H9 (cell line): ENCODE measurements at regions not wholly inside any gene's neighbourhood (a gene's known extent, or its start where the extent isn't known, plus 50 kb on each side); places are given as distances from the start of the nearest gene placed in this dataset.

Source experiments
- DNase-seq: peaks from one replicate; pipeline ENCODE4 v3.0.0-alpha.2; 2017
- H2AFZ ChIP-seq: one replicate; pipeline ENCODE4 v1.6.1; 2013; ENCODE audit warnings: mild to moderate bottlenecking, low read length, control low read depth, moderate library complexity
- H2AK5ac ChIP-seq: 2 replicates; pipeline ENCODE4 v1.6.1; 2013; ENCODE audit warnings: low read length, control low read depth, mixed read lengths; ENCODE audit not compliant: insufficient read length
- H2BK120ac ChIP-seq: one replicate; pipeline ENCODE4 v1.6.1; 2013; ENCODE audit warnings: low read depth, mild to moderate bottlenecking, low read length, control low read depth, inconsistent platforms; ENCODE audit not compliant: poor library complexity, severe bottlenecking
- H2BK12ac ChIP-seq: 2 replicates; pipeline ENCODE4 v1.6.1; 2013; ENCODE audit warnings: low read length, control low read depth, mixed read lengths, low read depth; ENCODE audit not compliant: insufficient read length
- H2BK15ac ChIP-seq: 2 replicates; pipeline ENCODE4 v1.6.1; 2013; ENCODE audit warnings: low read depth, low read length, control low read depth
- H2BK20ac ChIP-seq: one replicate; pipeline ENCODE4 v1.6.1; 2013; ENCODE audit warnings: low read depth, mild to moderate bottlenecking, low read length, control low read depth, inconsistent platforms; ENCODE audit not compliant: poor library complexity, severe bottlenecking
- H2BK5ac ChIP-seq: 2 replicates; pipeline ENCODE4 v1.6.1; 2013; ENCODE audit warnings: low read length, control low read depth, mixed read lengths; ENCODE audit not compliant: insufficient read length
- H3K14ac ChIP-seq: 2 replicates; pipeline ENCODE4 v1.6.1; 2013; ENCODE audit warnings: low read length, control low read depth; ENCODE audit not compliant: insufficient read depth
- H3K18ac ChIP-seq: 2 replicates; pipeline ENCODE4 v1.6.1; 2013; ENCODE audit warnings: low read depth, mild to moderate bottlenecking, mixed read lengths, low read length, control low read depth; ENCODE audit not compliant: insufficient read length
- H3K23ac ChIP-seq: 2 replicates; pipeline ENCODE4 v1.6.1; 2013; ENCODE audit warnings: low read length, control low read depth, mixed read lengths, low read depth; ENCODE audit not compliant: insufficient read length
- H3K23me2 ChIP-seq: 2 replicates; pipeline ENCODE4 v1.6.1; 2013; ENCODE audit warnings: low read depth, mild to moderate bottlenecking, mixed read lengths, low read length, control low read depth; ENCODE audit not compliant: insufficient read length, poor library complexity, severe bottlenecking
- H3K27ac ChIP-seq: 2 replicates; pipeline ENCODE4 v1.5.1; 2013; ENCODE audit warnings: low read length, control low read depth, mixed read lengths, low read depth; ENCODE audit not compliant: insufficient read length
- H3K27me3 ChIP-seq: 2 replicates; pipeline ENCODE4 v1.6.1; 2013; ENCODE audit warnings: low read length, control low read depth, inconsistent platforms; ENCODE audit not compliant: insufficient read depth
- H3K4ac ChIP-seq: 2 replicates; pipeline ENCODE4 v1.6.1; 2013; ENCODE audit warnings: low read depth, mild to moderate bottlenecking, control low read depth, inconsistent platforms, low read length, moderate library complexity
- H3K4me1 ChIP-seq: 2 replicates; pipeline ENCODE4 v1.6.1; 2013; ENCODE audit warnings: low read length, control low read depth, inconsistent platforms; ENCODE audit not compliant: insufficient read depth
- H3K4me2 ChIP-seq: 2 replicates; pipeline ENCODE4 v1.6.1; 2013; ENCODE audit warnings: low read length, control low read depth, mixed read lengths; ENCODE audit not compliant: insufficient read length, insufficient read depth
- H3K56ac ChIP-seq: 2 replicates; pipeline ENCODE4 v1.6.1; 2013; ENCODE audit warnings: low read depth, mild to moderate bottlenecking, mixed read lengths, low read length, control low read depth; ENCODE audit not compliant: insufficient read length
- H3K79me1 ChIP-seq: 2 replicates; pipeline ENCODE4 v1.6.1; 2013; ENCODE audit warnings: low read depth, mild to moderate bottlenecking, moderate library complexity, low read length, control low read depth, inconsistent platforms; ENCODE audit not compliant: insufficient read depth, poor library complexity, severe bottlenecking
- H3K79me2 ChIP-seq: 2 replicates; pipeline ENCODE4 v1.6.1; 2013; ENCODE audit warnings: low read length, control low read depth, inconsistent platforms; ENCODE audit not compliant: insufficient read depth
- H3K9ac ChIP-seq: 2 replicates; pipeline ENCODE4 v1.6.1; 2013; ENCODE audit warnings: low read length, control low read depth, mixed read lengths; ENCODE audit not compliant: insufficient read length; ENCODE audit errors: extremely low read depth
- H3K9me3 ChIP-seq: one replicate; pipeline ENCODE4 v1.6.1; 2013; ENCODE audit warnings: low read depth, low read length, inconsistent platforms; ENCODE audit not compliant: control insufficient read depth
- H3T11ph ChIP-seq: one replicate; pipeline ENCODE4 v1.6.1; 2013; ENCODE audit warnings: mild to moderate bottlenecking, low read length, control low read depth, inconsistent platforms
- H4K20me1 ChIP-seq: one replicate; pipeline ENCODE4 v1.6.1; 2013; ENCODE audit not compliant: control insufficient read depth, insufficient read length, insufficient read depth
- H4K5ac ChIP-seq: 2 replicates; pipeline ENCODE4 v1.6.1; 2013; ENCODE audit warnings: low read depth, mild to moderate bottlenecking, mixed read lengths, low read length, control low read depth; ENCODE audit not compliant: insufficient read length
- H4K8ac ChIP-seq: replicated peaks from 2 replicates; pipeline ENCODE4 v1.6.1; 2013; ENCODE audit warnings: low read length, control low read depth, mixed read lengths, low read depth; ENCODE audit not compliant: insufficient read length
- H4K91ac ChIP-seq: 2 replicates; pipeline ENCODE4 v1.6.1; 2013; ENCODE audit warnings: low read depth, mild to moderate bottlenecking, moderate library complexity, mixed read lengths, low read length, control low read depth; ENCODE audit not compliant: insufficient read length
- H3K27ac Mint-ChIP-seq, 3 experiments: 2 replicates in 2 of 3; 3 replicates in 1 of 3; pipeline ENCODE4 v1.8.0; 2020 to 2021; ENCODE audit warnings: mixed read lengths in 3 of 3, mild to moderate bottlenecking in 1 of 3, moderate library complexity in 1 of 3
- H3K27me3 Mint-ChIP-seq: 2 replicates; pipeline ENCODE4 v1.8.0; 2021; ENCODE audit warnings: low read depth, mild to moderate bottlenecking, moderate library complexity, mixed read lengths
- H3K36me3 Mint-ChIP-seq, 3 experiments: 2 replicates in 2 of 3; 3 replicates in 1 of 3; pipeline ENCODE4 v1.8.0; 2020 to 2021; ENCODE audit warnings: low read depth in 3 of 3, mixed read lengths in 3 of 3; ENCODE audit not compliant: insufficient read depth in 1 of 3
- H3K4me1 Mint-ChIP-seq, 2 experiments: 2 replicates each; pipeline ENCODE4 v1.8.0; 2020; ENCODE audit warnings: mixed read lengths in 2 of 2
- H3K4me3 Mint-ChIP-seq, 2 experiments: 2 replicates in 1 of 2; 3 replicates in 1 of 2; pipeline ENCODE4 v1.8.0; 2020 to 2021; ENCODE audit warnings: mild to moderate bottlenecking in 2 of 2, mixed read lengths in 2 of 2, moderate library complexity in 1 of 2
- H3K9me3 Mint-ChIP-seq, 2 experiments: 2 replicates in 1 of 2; 3 replicates in 1 of 2; pipeline ENCODE4 v1.8.0; 2020; ENCODE audit warnings: mild to moderate bottlenecking in 2 of 2, mixed read lengths in 2 of 2, moderate library complexity in 1 of 2
- WGBS: extraction: QIAGEN DNeasy Blood & Tissue Kit; methylation state at CpG from one replicate; pipeline ENCODE4 v1.1.7; 2013; ENCODE audit warnings: missing lambda C conversion rate, low lambda C conversion rate, mixed read lengths; ENCODE audit not compliant: insufficient read length; ENCODE audit errors: extremely low coverage; 5-methylcytosine and 5-hydroxymethylcytosine counted together
- TF ChIP-seq, protein P1 (sequence below): fragments of 200-600 bp; sonication (generic); conservative IDR thresholded peaks from 3 replicates; pipeline ENCODE4 v1.8.0; 2021; ENCODE audit warnings: antibody characterized with exemption, mild to moderate bottlenecking

DNA sequence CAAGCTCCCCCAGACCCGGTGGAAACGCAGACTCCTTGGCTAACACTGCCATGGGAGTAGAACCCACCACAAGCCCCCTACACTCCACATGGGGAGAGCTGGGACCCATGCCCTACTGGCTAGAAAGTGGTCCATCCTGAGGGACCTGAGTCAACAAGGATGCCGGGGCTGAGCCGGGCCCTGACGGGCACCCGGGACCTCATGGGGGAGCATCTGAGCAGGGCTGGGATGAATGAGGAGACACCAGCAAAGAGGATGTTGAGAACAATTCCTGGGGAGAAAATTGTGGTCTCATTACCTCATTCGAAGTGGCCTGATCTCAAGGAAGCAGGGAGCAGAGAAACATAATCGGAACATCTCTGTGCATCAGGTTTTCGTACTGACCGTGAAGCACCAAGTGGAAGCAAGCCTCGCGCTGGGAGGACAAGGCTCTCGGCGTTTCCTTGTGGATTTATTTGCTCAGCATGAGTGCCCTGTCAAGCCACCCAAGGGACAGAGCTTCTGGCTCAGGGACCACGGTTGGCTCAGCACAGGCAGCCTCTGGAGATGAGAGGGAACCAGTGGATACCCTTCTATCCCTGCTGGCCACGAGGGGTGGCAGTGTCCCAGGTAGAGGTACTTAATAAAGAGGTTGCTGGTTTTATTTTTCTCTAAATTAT, 132.2 kb upstream of the FAM20C start:
- Histone ChIP-seq H4K8ac (no peak overlapping the region), H4K91ac (no peak overlapping the region), H3K9me3 (no peaks in the 10 kb centered on the region), H3K23me2 (no peaks in the 10 kb centered on the region), H3K4me2 (no peak overlapping the region), H3K18ac (no peak overlapping the region), H3K23ac (no peak overlapping the region), H3K27me3 (no peaks in the 10 kb centered on the region), H3K79me2 (no peaks in the 10 kb centered on the region), H3K79me1 (no peaks in the 10 kb centered on the region), H3K4ac (no peak overlapping the region), H2BK20ac (no peak overlapping the region), H4K5ac (no peak overlapping the region), H2AK5ac (no peak overlapping the region), H3K4me1 (no peaks in the 10 kb centered on the region; the same call in 1 of the 2 replicates), H2BK12ac (no peak overlapping the region), H2AFZ (no peak overlapping the region), H3K56ac (no peak overlapping the region), H3K14ac (no peak overlapping the region; the same call in 1 of the 2 replicates), H2BK120ac (no peak overlapping the region), H3T11ph (no peak overlapping the region), H4K20me1 (no peaks in the 10 kb centered on the region), H3K27ac (no peak overlapping the region), H2BK15ac (no peak overlapping the region), H3K9ac (no peak overlapping the region), H2BK5ac (no peak overlapping the region)
- no CpG with 5 or more reads among the region's 16 CpGs for WGBS
- H3K27ac Mint-ChIP-seq, result no peak overlapping the region
- peaks cover 50 to 56% of the 10 kb centered on the region in 2 experiments for H3K4me1 Mint-ChIP-seq
- H3K27me3 Mint-ChIP-seq, result peaks cover 15% of the 10 kb centered on the region
- no peaks in the 10 kb centered on the region for H3K36me3 Mint-ChIP-seq
- H3K4me3 Mint-ChIP-seq, result no peak overlapping the region
- no peaks in the 10 kb centered on the region for H3K9me3 Mint-ChIP-seq
- TF ChIP-seq, protein P1, sequence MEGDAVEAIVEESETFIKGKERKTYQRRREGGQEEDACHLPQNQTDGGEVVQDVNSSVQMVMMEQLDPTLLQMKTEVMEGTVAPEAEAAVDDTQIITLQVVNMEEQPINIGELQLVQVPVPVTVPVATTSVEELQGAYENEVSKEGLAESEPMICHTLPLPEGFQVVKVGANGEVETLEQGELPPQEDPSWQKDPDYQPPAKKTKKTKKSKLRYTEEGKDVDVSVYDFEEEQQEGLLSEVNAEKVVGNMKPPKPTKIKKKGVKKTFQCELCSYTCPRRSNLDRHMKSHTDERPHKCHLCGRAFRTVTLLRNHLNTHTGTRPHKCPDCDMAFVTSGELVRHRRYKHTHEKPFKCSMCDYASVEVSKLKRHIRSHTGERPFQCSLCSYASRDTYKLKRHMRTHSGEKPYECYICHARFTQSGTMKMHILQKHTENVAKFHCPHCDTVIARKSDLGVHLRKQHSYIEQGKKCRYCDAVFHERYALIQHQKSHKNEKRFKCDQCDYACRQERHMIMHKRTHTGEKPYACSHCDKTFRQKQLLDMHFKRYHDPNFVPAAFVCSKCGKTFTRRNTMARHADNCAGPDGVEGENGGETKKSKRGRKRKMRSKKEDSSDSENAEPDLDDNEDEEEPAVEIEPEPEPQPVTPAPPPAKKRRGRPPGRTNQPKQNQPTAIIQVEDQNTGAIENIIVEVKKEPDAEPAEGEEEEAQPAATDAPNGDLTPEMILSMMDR, result no peak
- DNase-seq, result no peak
